Vagina (tissue), 2 donors: ENCODE measurements at regions not wholly inside any gene's neighbourhood (a gene's known extent, or its start where the extent isn't known, plus 50 kb on each side); places are given as distances from the start of the nearest gene placed in this dataset.

Source experiments
- DNase-seq, 2 donors: peaks; one replicate each; pipeline ENCODE4 v3.0.0-alpha.2; 2017; ENCODE audit errors: extremely low spot score in 2 of 2
- H3K27ac ChIP-seq: fragments of 200-600 bp; sonication (generic); one replicate; pipeline ENCODE4 v1.5.1; 2019
- H3K27me3 ChIP-seq: fragments of 200-600 bp; sonication (generic); one replicate; pipeline ENCODE4 v1.5.1; 2019
- H3K36me3 ChIP-seq, 2 donors: fragments of 200-600 bp; sonication (generic); one replicate each; pipeline ENCODE4 v1.5.1; 2017 to 2019
- H3K4me1 ChIP-seq: fragments of 200-600 bp; sonication (generic); one replicate; pipeline ENCODE4 v1.5.1; 2019
- H3K4me3 ChIP-seq, 2 donors: fragments of 200-600 bp; sonication (generic); 1 replicate in 1 of 2; 2 replicates in 1 of 2; pipeline ENCODE4 v1.5.1; 2016 to 2019
- H3K9me3 ChIP-seq: fragments of 200-600 bp; sonication (generic); one replicate; pipeline ENCODE4 v1.5.1; 2019
- CTCF ChIP-seq, 3 experiments: fragments of 450-650 bp in 2 of 3; fragments of 200-600 bp in 1 of 3; sonication (generic) in 1 of 3; IDR thresholded peaks; one replicate each; pipeline ENCODE4 v1.5.1; 2017 to 2019; ENCODE audit warnings: antibody characterized with exemption in 3 of 3, mild to moderate bottlenecking in 2 of 3, moderate library complexity in 2 of 3
- POLR2A ChIP-seq, 2 donors: fragments of 450-650 bp; IDR thresholded peaks; one replicate each; pipeline ENCODE4 v1.6.1; 2017; ENCODE audit warnings: antibody characterized with exemption in 2 of 2, mild to moderate bottlenecking in 2 of 2, moderate library complexity in 2 of 2
- POLR2AphosphoS5 ChIP-seq, 2 donors: sonication (generic); formaldehyde crosslinking; IDR thresholded peaks; one replicate each; pipeline ENCODE4 v1.9.0; 2017; ENCODE audit warnings: antibody characterized with exemption in 2 of 2, mild to moderate bottlenecking in 2 of 2, low read depth in 1 of 2; ENCODE audit not compliant: insufficient read depth in 1 of 2
- intact Hi-C: fragments of 100-400 bp; cut with DNase I; formaldehyde crosslinking; loops from one replicate; pipeline ENCODE4 v1.15.1; 2023

GRCh38 chrX:40167233-40167849, 69.6 kb upstream of the BCOR start:
- H3K27me3 ChIP-seq = no peaks in the 10 kb centered on the region
- H3K4me1 ChIP-seq = peaks cover 36% of the 10 kb centered on the region
- TF ChIP-seq POLR2A (IDR thresholded peaks at IDR 0.05) (no peak), POLR2AphosphoS5 (IDR thresholded peaks at IDR 0.05; ENCODE audit: insufficient read depth in 1 of 2, low read depth in 1 of 2) (no peak), CTCF (IDR thresholded peaks at IDR 0.05) (no peak)

GRCh38 chrX:40166582-40166981, 68.8 kb upstream of the BCOR start:
- no peak overlapping the region for H3K27ac ChIP-seq
- no peaks in the 10 kb centered on the region for H3K9me3 ChIP-seq
- intact Hi-C loops = loop anchor here (5.0 kb wide), 1 partner anchor 159 kb away; no protein-coding TSS in a partner anchor
- no peaks in the 10 kb centered on the region for H3K36me3 ChIP-seq
- no peak overlapping the region for H3K4me3 ChIP-seq
- TF ChIP-seq POLR2AphosphoS5 (IDR thresholded peaks at IDR 0.05; ENCODE audit: insufficient read depth in 1 of 2, low read depth in 1 of 2) (no peak), POLR2A (IDR thresholded peaks at IDR 0.05) (no peak), CTCF (IDR thresholded peaks at IDR 0.05) (no peak)
- H3K4me1 ChIP-seq = peaks cover 36% of the 10 kb centered on the region
- no peak for DNase-seq
- no peaks in the 10 kb centered on the region for H3K27me3 ChIP-seq

More at GRCh38 chrX:40167233-40167849, 69.6 kb upstream of the BCOR start:
- peak overlapping the region; percentile 33 to 41 for H3K4me3 ChIP-seq
- intact Hi-C loops = loop anchor here (5.0 kb wide), 1 partner anchor 160 kb away; no protein-coding TSS in a partner anchor
- no peaks in the 10 kb centered on the region for H3K9me3 ChIP-seq
- H3K27ac ChIP-seq = no peak overlapping the region
- no peak for DNase-seq
- no peaks in the 10 kb centered on the region for H3K36me3 ChIP-seq

GRCh38 chrX:40165861-40166260, 68.1 kb upstream of the BCOR start:
- no peak overlapping the region for H3K4me3 ChIP-seq
- no peaks in the 10 kb centered on the region for H3K36me3 ChIP-seq
- TF ChIP-seq POLR2AphosphoS5 (IDR thresholded peaks at IDR 0.05; ENCODE audit: insufficient read depth in 1 of 2, low read depth in 1 of 2) (no peak), POLR2A (IDR thresholded peaks at IDR 0.05) (no peak), CTCF (IDR thresholded peaks at IDR 0.05) (no peak)
- no peak overlapping the region for H3K27ac ChIP-seq
- H3K27me3 ChIP-seq = no peaks in the 10 kb centered on the region
- no peaks in the 10 kb centered on the region for H3K9me3 ChIP-seq
- DNase-seq = no peak
- peaks cover 36% of the 10 kb centered on the region for H3K4me1 ChIP-seq
- intact Hi-C loops = loop anchor here (5.0 kb wide), 1 partner anchor 159 kb away; no protein-coding TSS in a partner anchor

- H3K4me3 ChIP-seq = no peak overlapping the region
- intact Hi-C loops = loop anchor here (5.0 kb wide), 1 partner anchor 158 kb away; no protein-coding TSS in a partner anchor
- no peaks in the 10 kb centered on the region for H3K27me3 ChIP-seq
- no peak overlapping the region for H3K27ac ChIP-seq
- TF ChIP-seq POLR2AphosphoS5 (IDR thresholded peaks at IDR 0.05; ENCODE audit: insufficient read depth in 1 of 2, low read depth in 1 of 2) (no peak), POLR2A (IDR thresholded peaks at IDR 0.05) (no peak), CTCF (IDR thresholded peaks at IDR 0.05) (no peak)
- no peak for DNase-seq
- H3K4me1 ChIP-seq = peaks cover 36% of the 10 kb centered on the region
- no peaks in the 10 kb centered on the region for H3K36me3 ChIP-seq
- H3K9me3 ChIP-seq = no peaks in the 10 kb centered on the region
Measured at GRCh38 chrX:40165206-40165605, 67.4 kb upstream of the BCOR start.

- DNase-seq = no peak
- no peak for TF ChIP-seq POLR2AphosphoS5 (IDR thresholded peaks at IDR 0.05; ENCODE audit: insufficient read depth in 1 of 2, low read depth in 1 of 2)
- no peak for TF ChIP-seq POLR2A (IDR thresholded peaks at IDR 0.05)
- no peak for TF ChIP-seq CTCF (IDR thresholded peaks at IDR 0.05)
- H3K27me3 ChIP-seq = no peaks in the 10 kb centered on the region
- no peak overlapping the region for H3K27ac ChIP-seq
- H3K9me3 ChIP-seq = no peaks in the 10 kb centered on the region
- H3K4me1 ChIP-seq = peaks cover 34% of the 10 kb centered on the region
- intact Hi-C loops = loop anchor here (5.0 kb wide), 1 partner anchor 157 kb away; no protein-coding TSS in a partner anchor
- H3K36me3 ChIP-seq = no peaks in the 10 kb centered on the region
- H3K4me3 ChIP-seq = no peak overlapping the region
Measured at GRCh38 chrX:40164751-40165150, 67.0 kb upstream of the BCOR start.
